Thyroid gland (tissue), 4 donors: ENCODE measurements at regions not wholly inside any gene's neighbourhood (a gene's known extent, or its start where the extent isn't known, plus 50 kb on each side); places are given as distances from the start of the nearest gene placed in this dataset.
"Not testable (repeated sequence)": the region's sequence is repeated elsewhere in the genome, so short reads cannot be mapped to it uniquely, and the experiment has no call there.

Experiments
- DNase-seq, 2 donors: peaks; one replicate each; pipeline ENCODE4 v3.0.0-alpha.2; 2019
- H3K27ac ChIP-seq, 3 donors: fragments of 200-600 bp; sonication (generic); 1 replicate in 2 of 3; 2 replicates in 1 of 3; pipeline ENCODE4 v1.5.1; 2016 to 2019; ENCODE audit warnings: mild to moderate bottlenecking in 1 of 3, moderate library complexity in 1 of 3
- H3K27me3 ChIP-seq: fragments of 200-600 bp; sonication (generic); one replicate; pipeline ENCODE4 v1.5.1; 2019
- H3K36me3 ChIP-seq, 2 donors: fragments of 200-600 bp; sonication (generic); one replicate each; pipeline ENCODE4 v1.5.1; 2016 to 2019
- H3K4me1 ChIP-seq, 2 donors: fragments of 200-600 bp; sonication (generic); one replicate each; pipeline ENCODE4 v1.5.1; 2017 to 2019
- H3K4me3 ChIP-seq, 3 donors: fragments of 200-600 bp; sonication (generic); replicated peaks in 1 of 3; 1 replicate in 2 of 3; 2 replicates in 1 of 3; pipeline ENCODE4 v1.5.1; 2016; ENCODE audit warnings: mild to moderate bottlenecking in 1 of 3
- H3K9me3 ChIP-seq: fragments of 200-600 bp; sonication (generic); one replicate; pipeline ENCODE4 v1.5.1; 2017
- CTCF ChIP-seq, 6 experiments: fragments of 200-600 bp in 3 of 6; fragments of 450-650 bp in 3 of 6; sonication (generic) in 3 of 6; IDR thresholded peaks; one replicate each; pipeline ENCODE4 v1.5.1; 2016 to 2019; ENCODE audit warnings: antibody characterized with exemption in 6 of 6, mild to moderate bottlenecking in 2 of 6, inconsistent platforms in 1 of 6, moderate library complexity in 1 of 6
- POLR2A ChIP-seq, 2 donors: fragments of 450-650 bp; IDR thresholded peaks; one replicate each; pipeline ENCODE4 v1.6.1; 2017; ENCODE audit warnings: antibody characterized with exemption in 2 of 2, mild to moderate bottlenecking in 2 of 2, moderate library complexity in 1 of 2
- WGBS, 2 donors: methylation state at CpG; one replicate each; pipeline ENCODE4 v1.1.5; 2017; 5-methylcytosine and 5-hydroxymethylcytosine counted together
- intact Hi-C: fragments of 100-400 bp; cut with DNase I; formaldehyde crosslinking; loops from one replicate; pipeline ENCODE4 v1.15.1; 2023

- no peaks in the 10 kb centered on the region for H3K27me3 ChIP-seq
- H3K9me3 ChIP-seq = no peaks in the 10 kb centered on the region
- TF ChIP-seq CTCF (IDR thresholded peaks at IDR 0.05) = no peak
- no peak for TF ChIP-seq POLR2A (IDR thresholded peaks at IDR 0.05)
- H3K4me3 ChIP-seq = no peak overlapping the region
- no peaks in the 10 kb centered on the region for H3K4me1 ChIP-seq
- H3K36me3 ChIP-seq = no peaks in the 10 kb centered on the region
- 85 to 100% methylated on average over 1 of the region's 1 CpG for WGBS, 2 donors
- intact Hi-C loops = no loop called here
- no peak for DNase-seq
- no peak overlapping the region for H3K27ac ChIP-seq
Measured at GRCh38 chr7:91752102-91752501, 128.4 kb downstream of the MTERF1 start.

GRCh38 chr7:91754280-91754679 lies 126.2 kb downstream of the MTERF1 start:
- H3K4me3 ChIP-seq, H3K4me1 ChIP-seq, H3K36me3 ChIP-seq, H3K9me3 ChIP-seq, DNase-seq, H3K27ac ChIP-seq, H3K27me3 ChIP-seq, intact Hi-C loops: not testable (repeated sequence)
- whole genome bisulfite sequencing, 2 donors = 91 to 94% methylated on average over 1 of the region's 1 CpG

DNA sequence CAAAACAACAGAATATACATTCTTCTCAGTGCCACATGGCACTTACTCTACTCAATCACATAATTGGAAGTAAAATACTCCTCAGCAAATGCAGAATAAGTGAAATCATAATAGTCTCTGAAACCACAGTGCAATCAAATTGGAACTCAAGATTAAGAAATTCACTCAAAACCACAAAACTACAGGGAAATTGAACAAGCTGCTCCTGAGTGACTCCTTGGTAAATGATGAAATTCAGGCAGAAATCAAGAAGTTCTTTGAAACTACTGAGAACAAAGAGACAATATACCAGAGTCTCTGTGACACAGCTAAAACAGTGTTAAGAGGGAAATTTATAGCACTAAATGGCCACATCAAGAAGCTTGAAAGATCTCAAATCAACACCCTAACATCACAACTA lies 125.4 kb downstream of the MTERF1 start:
- DNase-seq, H3K27me3 ChIP-seq, H3K36me3 ChIP-seq, H3K4me1 ChIP-seq, H3K9me3 ChIP-seq, intact Hi-C loops, H3K27ac ChIP-seq, H3K4me3 ChIP-seq: not testable (repeated sequence)

- DNase-seq = no peak
- intact Hi-C loops = no loop called here
- 27 to 58% methylated on average over 4 of the region's 4 CpGs for WGBS, 2 donors
- Histone ChIP-seq H3K27ac (no peak overlapping the region), H3K27me3 (no peaks in the 10 kb centered on the region), H3K36me3 (no peaks in the 10 kb centered on the region), H3K4me1 (no peaks in the 10 kb centered on the region), H3K9me3 (no peaks in the 10 kb centered on the region), H3K4me3 (no peak overlapping the region)
- TF ChIP-seq CTCF (IDR thresholded peaks at IDR 0.05) (no peak), POLR2A (IDR thresholded peaks at IDR 0.05) (no peak)
Measured at GRCh38 chr7:91759205-91759863, 121.2 kb downstream of the MTERF1 start.

DNA sequence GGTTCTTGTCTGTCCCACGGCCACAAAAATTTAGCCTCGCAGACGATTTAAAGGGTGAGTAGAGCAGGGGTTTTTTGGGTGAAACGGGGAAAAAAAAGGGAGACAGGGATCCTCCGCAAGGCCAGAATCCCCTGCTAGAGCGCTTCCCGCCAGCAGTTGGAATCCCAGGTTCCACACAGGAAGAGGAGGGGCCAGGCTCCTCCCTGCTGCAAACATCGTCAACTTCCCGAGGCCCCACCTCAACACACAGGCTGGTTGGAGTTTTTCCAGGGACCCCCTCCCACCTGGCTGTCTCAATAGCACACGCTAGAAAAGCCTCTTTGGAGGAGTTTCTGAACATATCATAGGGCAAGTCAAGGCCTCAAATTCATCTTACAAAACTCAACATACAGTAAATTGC lies 112.7 kb downstream of the MTERF1 start:
- 89 to 92% methylated on average over 10 of the region's 10 CpGs for WGBS, 2 donors
- H3K4me1 ChIP-seq = no peaks in the 10 kb centered on the region
- intact Hi-C loops = no loop called here
- no peak overlapping the region for H3K4me3 ChIP-seq
- no peak for TF ChIP-seq CTCF (IDR thresholded peaks at IDR 0.05)
- no peak for TF ChIP-seq POLR2A (IDR thresholded peaks at IDR 0.05)
- H3K36me3 ChIP-seq = no peaks in the 10 kb centered on the region
- no peak for DNase-seq
- H3K9me3 ChIP-seq = no peaks in the 10 kb centered on the region
- H3K27ac ChIP-seq = no peak overlapping the region
- no peaks in the 10 kb centered on the region for H3K27me3 ChIP-seq

DNA sequence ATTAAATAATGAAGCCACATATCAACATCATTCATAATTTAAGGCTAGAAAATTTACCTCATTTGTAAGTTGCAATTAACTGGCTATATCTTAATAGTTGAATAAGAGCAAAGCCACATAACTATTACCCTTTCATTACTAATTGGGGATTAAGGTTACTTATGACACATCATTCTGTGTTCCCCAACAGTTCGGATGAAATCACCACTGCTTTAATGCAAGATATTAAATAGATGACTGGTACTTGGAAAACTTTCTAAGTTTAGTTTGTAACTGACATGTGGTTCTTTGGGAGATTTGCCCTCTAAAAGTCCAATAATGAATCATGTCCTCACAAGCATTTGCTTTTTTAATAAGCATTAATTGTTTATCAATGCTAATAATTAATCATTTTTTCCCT lies 109.1 kb downstream of the MTERF1 start:
- Histone ChIP-seq H3K27ac (no peak overlapping the region), H3K27me3 (no peaks in the 10 kb centered on the region), H3K36me3 (no peaks in the 10 kb centered on the region), H3K4me3 (no peak overlapping the region), H3K9me3 (no peaks in the 10 kb centered on the region), H3K4me1 (no peaks in the 10 kb centered on the region)
- 82 to 87% methylated on average over 1 of the region's 1 CpG for WGBS, 2 donors
- intact Hi-C loops = no loop called here
- no peak for DNase-seq
- TF ChIP-seq POLR2A (IDR thresholded peaks at IDR 0.05) = no peak
- TF ChIP-seq CTCF (IDR thresholded peaks at IDR 0.05) = no peak
